Activated CD4-positive, alpha-beta T cell treated with anti-CD3 and anti-CD28 coated beads, Interleukin-2, amount 50 U/mL, for 16 hours (primary cell): ENCODE measurements at regions not wholly inside any gene's neighbourhood (a gene's known extent, or its start where the extent isn't known, plus 50 kb on each side); places are given as distances from the start of the nearest gene placed in this dataset.
"Not testable (repeated sequence)": the region's sequence is repeated elsewhere in the genome, so short reads cannot be mapped to it uniquely, and the experiment has no call there.

Source experiments
- DNase-seq: peaks from one replicate; pipeline ENCODE4 v3.0.0-alpha.2; 2020

DNA sequence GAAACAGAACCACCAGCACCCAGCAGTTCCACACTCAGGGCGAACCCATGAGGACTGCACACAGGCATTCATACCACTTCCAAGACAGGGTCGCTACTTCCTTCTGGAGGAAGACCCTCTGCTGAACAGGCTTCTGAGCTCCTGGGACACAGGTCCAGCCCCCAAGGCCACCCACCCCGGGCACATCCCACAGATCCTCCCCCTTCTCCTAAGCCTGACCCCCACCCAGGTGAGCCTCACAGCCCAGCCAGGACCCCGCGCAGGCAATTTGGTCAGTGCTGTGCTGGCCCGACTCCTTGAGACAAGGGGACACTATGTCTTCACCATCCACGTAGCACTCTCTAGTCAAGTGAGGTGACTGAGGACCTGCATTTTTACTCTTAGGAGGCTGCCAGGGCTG lies 5382.7 kb upstream of the TPTE start:
- DNase-seq, result not testable (repeated sequence)

DNA sequence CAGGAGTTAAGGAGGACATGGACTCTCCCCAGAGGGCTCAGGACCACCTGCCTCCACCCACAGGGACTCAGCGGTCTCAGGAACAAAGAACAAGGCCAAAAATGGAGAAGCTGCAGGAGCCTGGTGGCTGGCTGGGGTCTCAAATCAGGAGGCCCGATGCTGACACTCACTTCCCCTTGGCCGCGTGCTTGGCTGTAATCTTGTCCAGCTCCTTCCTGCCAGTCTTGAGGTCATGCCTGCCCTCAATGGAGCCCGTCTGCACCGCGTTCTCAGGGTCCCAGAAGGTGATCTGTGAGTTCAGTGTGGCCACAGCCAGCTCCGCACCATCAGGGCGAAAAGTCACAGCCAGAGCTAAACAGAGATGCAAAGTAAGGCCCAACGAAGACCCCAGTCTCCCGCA lies 5381.9 kb upstream of the TPTE start:
- not testable (repeated sequence) for DNase-seq

DNA sequence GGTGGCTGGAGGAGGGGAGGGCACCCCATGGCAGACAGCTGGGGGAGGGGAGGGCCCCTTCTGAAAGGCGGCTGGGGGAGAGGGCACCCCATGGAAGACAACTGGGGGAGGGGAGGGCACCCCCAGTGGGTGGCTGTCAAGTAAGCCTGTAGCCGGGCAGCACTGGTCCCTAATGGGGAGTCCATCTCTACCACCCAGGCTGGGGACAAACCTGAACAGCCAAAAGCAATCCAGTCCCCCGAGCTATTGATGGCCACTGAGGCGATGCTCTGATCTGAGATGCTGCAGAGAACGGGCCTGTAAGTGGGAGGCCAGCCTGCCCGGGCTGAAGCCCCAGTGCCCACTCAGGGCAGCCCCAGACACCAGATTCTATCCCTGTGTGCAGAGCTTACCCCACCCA lies 5378.4 kb upstream of the TPTE start:
- DNase-seq, result not testable (repeated sequence)

DNA sequence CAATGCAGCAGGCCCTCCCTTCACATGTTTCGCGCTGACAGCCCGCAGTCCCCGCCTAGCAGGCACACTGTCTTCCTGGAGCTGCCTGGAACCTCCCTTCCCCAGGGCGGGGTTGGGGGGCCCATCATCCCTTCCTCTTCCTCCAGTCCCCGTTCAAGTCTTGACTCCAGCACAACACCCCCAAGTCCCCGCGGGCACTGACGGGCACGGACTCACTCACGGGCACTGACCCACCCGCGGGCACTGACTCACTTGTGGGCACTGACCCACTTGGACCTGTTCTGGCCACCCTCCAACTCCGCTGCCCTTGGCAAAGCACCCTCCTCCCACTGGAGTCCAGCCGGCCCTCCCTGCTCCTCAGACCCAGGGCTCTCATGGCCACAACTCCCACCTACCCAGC lies 5376.7 kb upstream of the TPTE start:
- not testable (repeated sequence) for DNase-seq

DNA sequence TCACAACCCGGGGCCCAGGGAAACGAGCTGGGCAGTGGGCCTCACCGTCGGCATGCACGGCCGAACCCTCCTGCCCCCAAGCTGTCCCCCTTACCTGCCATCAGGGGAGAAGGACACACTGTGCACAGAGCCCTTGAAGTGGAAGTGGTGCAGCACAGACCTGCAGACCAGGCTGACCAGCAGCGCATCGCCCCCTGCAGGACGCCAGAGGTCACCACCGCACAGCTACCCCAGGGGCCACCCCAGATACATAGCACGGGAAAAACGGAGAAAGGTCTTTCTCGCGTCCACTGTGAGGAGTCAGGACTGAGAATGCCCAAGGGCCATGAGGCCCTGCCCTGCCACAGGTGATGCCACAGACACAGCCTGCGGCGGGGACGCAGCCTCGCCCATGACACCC lies 5373.7 kb upstream of the TPTE start:
- peak; percentile 25 for DNase-seq

DNA sequence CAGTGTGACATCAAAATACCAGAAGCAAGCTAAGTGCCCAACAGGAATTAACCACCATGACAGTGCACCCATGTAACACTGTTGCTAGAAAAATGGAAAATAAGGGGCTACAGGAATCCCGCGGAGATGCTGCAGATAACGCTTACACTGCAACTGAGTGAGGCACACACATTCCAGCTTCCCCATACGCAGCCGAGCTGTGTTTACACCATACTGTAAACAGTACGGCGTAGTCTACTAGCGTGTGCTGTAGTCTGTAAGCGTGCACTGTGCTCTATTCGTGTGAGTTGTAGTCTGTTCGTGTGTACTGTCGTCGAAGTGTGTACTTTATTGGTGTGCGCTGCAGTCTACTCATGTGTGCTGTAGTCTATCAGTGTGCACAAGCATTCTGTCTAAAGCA lies 5372.2 kb upstream of the TPTE start:
- not testable (repeated sequence) for DNase-seq

DNA sequence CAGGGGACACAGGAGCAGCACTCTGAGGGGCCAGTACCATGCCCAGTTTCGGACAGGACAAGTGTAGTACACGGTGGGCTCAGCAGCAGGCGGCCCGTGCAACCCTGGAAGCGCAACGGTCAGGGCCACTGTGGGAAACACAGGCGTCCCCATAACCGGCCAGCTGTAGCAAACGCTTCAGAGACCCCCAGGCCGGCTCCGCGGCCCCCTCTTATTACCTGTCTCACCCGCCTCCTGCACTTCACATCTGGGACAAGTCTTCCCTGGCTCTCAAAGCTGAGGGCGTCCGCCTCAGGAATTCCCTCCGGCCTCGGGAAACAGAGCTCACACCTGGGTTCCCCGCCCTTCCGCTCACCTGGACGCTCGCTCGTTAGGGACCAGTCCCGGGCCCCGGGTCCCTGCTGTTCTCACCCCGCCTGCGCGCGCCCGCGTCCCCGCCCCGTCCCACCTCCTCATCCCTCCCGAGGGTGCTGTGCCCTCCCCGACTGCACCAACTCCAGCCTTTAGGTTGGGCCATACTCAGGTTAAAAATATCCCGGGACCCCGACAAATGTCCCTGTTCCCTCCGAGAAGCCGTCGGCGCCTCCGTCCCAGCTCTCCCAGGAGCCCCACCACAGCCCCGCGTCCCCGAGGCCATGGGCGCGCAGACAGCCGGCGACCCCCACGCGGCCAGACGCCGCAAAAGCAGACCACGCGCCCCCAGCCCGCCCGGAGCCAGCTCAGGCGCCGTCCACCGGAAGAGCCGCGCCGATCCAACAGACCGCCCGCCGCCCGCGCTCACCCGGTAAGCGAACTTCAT lies 5367.3 kb upstream of the TPTE start:
- DNase-seq, result not testable (repeated sequence)

DNA sequence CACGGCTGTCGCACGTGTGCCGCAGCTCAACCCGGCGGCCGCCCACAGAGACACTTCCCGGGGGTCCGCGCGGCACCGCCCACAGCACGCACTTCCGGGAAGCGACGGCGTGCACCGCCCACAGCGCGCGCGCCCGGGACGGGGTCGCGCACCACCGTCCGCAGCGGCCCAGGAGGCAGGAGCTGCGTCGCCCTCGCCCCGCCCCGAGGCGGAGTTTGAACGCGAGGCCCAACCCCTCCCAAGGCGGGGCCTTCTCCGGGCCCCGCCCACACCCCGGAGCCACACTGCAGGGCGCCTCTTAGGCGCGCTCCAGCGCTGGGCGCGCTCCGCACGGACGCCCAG lies 5366.8 kb upstream of the TPTE start:
- peak; percentile 93 for DNase-seq

DNA sequence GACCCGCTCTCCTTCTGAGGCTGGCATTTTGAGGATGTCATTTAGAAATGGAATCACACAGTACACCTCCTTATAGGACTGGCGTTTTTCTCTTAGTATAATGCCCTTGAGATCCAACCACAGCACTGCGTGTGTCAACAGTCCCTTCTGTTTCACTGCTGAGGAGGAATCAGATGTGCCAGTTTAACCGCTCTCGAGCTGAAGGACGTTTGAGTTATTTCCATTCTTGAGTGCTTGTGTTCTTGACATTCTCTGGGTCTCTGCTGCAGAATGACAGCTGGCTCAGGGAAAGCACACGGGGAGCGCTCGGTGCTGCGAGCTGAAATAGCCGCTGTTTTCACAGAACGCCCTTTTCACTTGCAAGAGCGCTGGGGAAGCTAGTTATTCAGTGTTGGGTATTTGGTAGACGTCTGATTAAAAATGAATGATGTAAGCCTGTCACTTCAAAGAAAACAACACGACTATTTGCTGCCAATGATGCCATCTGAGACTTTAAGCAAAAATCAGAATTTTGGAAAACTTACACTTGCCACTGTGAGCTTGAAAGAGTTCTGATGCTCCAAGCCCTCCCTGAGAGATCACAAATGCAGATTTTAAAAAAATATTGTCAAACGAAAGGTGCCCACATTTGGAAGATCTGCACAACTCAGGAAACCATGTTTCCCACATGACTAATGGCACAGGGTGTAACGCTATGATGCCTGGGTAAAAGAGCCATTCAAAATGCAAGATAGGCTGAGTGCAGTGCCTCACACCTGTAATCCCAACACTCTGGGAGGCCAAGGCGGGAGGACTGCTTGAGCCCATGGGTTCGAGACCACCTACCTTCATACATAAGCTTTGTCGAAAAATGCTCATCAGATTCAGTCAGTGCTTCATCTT lies 5358.4 kb upstream of the TPTE start:
- not testable (repeated sequence) for DNase-seq

DNA sequence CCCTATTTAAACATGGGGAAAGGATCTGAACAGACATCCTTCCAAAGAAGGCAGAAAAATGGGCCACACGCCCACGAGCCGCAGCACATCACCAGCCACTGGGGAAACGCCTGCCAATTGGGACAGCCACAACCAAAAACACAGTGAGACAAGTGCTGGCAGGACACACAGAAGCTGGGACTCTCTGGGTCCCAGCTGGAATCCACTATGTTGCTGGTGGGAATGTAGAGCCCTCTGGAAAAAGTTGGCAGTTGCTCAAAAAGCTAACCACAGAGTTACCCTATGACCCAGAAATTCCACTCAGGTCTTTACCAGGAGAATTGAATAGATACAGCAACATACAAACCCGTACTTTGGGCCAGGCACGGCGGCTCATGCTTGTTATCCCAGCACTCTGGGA lies 5355.6 kb upstream of the TPTE start:
- not testable (repeated sequence) for DNase-seq
